ENCODE measurements at regions not wholly inside any gene's neighbourhood (a gene's known extent, or its start where the extent isn't known, plus 50 kb on each side); places are given as distances from the start of the nearest gene placed in this dataset.

GRCh38 chr7:54817152-54817551 lies 58.1 kb upstream of the SEC61G start:
- no peak for TF ChIP-seq CTCF (IDR thresholded peaks at IDR 0.05 in 8 of 11, conservative IDR thresholded peaks at IDR 0.05 in 3 of 11)
- no peak for TF ChIP-seq POLR2A (IDR thresholded peaks at IDR 0.05)
- TF ChIP-seq POLR2AphosphoS5 (IDR thresholded peaks at IDR 0.05): no peak
